NCI-H1694 treated with DMSO at 0.1 percent for 48 hours (cell line): ENCODE measurements at regions not wholly inside any gene's neighbourhood (a gene's known extent, or its start where the extent isn't known, plus 50 kb on each side); places are given as distances from the start of the nearest gene placed in this dataset.

ENCODE experiments used
- DNase-seq: peaks from one replicate; lab custom pipeline; 2025; lab: John Stamatoyannopoulos, UW

- no peak for DNase-seq
Observed at GRCh38 chr14:73800970-73801515, 50.6 kb upstream of the PTGR2 start.

- DNase-seq = no peak
Observed at GRCh38 chr14:73797543-73798265, 53.9 kb upstream of the PTGR2 start.

GRCh38 chr14:73796893-73797542 is 54.6 kb upstream of the PTGR2 start:
- no peak for DNase-seq

- DNase-seq = no peak
Observed at GRCh38 chr14:73796415-73796814, 55.2 kb upstream of the PTGR2 start.

- DNase-seq = no peak
Observed at GRCh38 chr14:73795974-73796373, 55.7 kb upstream of the PTGR2 start.

GRCh38 chr14:73795466-73795865 is 56.2 kb upstream of the PTGR2 start:
- DNase-seq = no peak

- DNase-seq = no peak
Observed at GRCh38 chr14:73794146-73794545, 57.5 kb upstream of the PTGR2 start.

- DNase-seq = no peak
Observed at GRCh38 chr14:73792481-73792880, 59.1 kb upstream of the PTGR2 start.

GRCh38 chr14:73789989-73790581 is 61.5 kb upstream of the PTGR2 start:
- DNase-seq = no peak

- no peak for DNase-seq
Observed at GRCh38 chr14:73788701-73789551, 62.7 kb upstream of the PTGR2 start.

- DNase-seq = no peak
Observed at GRCh38 chr14:73788317-73788598, 63.4 kb upstream of the PTGR2 start.

GRCh38 chr14:73787486-73788316 is 63.9 kb upstream of the PTGR2 start:
- no peak for DNase-seq

- no peak for DNase-seq
Observed at GRCh38 chr14:73786636-73787485, 64.8 kb upstream of the PTGR2 start.

- DNase-seq = no peak
Observed at GRCh38 chr14:73785834-73786635, 65.6 kb upstream of the PTGR2 start.

GRCh38 chr14:73785336-73785833 is 66.2 kb upstream of the PTGR2 start:
- no peak for DNase-seq

- no peak for DNase-seq
Observed at GRCh38 chr14:73784988-73785313, 66.7 kb upstream of the PTGR2 start.

GRCh38 chr14:73784181-73784987 is 67.2 kb upstream of the PTGR2 start:
- no peak for DNase-seq

- DNase-seq = no peak
Observed at GRCh38 chr14:73783107-73783727, 68.4 kb upstream of the PTGR2 start.
